ENCODE measurements at regions not wholly inside any gene's neighbourhood (a gene's known extent, or its start where the extent isn't known, plus 50 kb on each side); places are given as distances from the start of the nearest gene placed in this dataset.

DNA sequence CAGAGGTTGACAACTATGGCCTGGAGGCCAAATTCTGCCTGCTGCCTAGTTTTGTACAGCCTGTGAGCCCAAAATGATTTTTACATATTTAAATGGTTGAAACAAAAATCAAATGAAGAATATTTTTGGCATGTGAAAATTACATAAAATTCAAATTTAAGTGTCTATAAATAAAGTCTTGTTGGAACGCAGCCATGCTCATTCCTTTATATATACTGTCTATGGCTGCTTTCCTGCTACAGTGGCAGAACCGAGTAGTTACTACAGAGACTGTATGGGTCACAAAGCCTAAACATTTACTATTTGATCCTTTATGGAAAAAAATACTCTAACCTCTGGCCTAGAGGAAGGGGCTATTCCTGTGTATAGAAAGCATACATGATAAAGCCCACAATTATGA lies 290.4 kb downstream of the GLUD2 start:
- Histone ChIP-seq H3K27ac (no peak overlapping the region), H3K9me3 (no peaks in the 10 kb centered on the region), H3K4me3 (no peak overlapping the region), H3K4me1 (no peaks in the 10 kb centered on the region), H3K36me3 (no peaks in the 10 kb centered on the region), H3K27me3 (peaks cover 0 to 4% of the 10 kb centered on the region in 2 donors)
- WGBS (ENCODE audit: insufficient coverage, low coverage, low lambda C conversion rate, missing lambda C conversion rate): 67% methylated on average over 2 of the region's 2 CpGs
- ATAC-seq (no peak), DNase-seq (no peak)
- TF ChIP-seq POLR2A (IDR thresholded peaks at IDR 0.05): no peak
- TF ChIP-seq, protein P1, sequence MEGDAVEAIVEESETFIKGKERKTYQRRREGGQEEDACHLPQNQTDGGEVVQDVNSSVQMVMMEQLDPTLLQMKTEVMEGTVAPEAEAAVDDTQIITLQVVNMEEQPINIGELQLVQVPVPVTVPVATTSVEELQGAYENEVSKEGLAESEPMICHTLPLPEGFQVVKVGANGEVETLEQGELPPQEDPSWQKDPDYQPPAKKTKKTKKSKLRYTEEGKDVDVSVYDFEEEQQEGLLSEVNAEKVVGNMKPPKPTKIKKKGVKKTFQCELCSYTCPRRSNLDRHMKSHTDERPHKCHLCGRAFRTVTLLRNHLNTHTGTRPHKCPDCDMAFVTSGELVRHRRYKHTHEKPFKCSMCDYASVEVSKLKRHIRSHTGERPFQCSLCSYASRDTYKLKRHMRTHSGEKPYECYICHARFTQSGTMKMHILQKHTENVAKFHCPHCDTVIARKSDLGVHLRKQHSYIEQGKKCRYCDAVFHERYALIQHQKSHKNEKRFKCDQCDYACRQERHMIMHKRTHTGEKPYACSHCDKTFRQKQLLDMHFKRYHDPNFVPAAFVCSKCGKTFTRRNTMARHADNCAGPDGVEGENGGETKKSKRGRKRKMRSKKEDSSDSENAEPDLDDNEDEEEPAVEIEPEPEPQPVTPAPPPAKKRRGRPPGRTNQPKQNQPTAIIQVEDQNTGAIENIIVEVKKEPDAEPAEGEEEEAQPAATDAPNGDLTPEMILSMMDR (IDR thresholded peaks at IDR 0.05): no peak
- intact Hi-C loops (cut with DNase I): no loop called here

DNA sequence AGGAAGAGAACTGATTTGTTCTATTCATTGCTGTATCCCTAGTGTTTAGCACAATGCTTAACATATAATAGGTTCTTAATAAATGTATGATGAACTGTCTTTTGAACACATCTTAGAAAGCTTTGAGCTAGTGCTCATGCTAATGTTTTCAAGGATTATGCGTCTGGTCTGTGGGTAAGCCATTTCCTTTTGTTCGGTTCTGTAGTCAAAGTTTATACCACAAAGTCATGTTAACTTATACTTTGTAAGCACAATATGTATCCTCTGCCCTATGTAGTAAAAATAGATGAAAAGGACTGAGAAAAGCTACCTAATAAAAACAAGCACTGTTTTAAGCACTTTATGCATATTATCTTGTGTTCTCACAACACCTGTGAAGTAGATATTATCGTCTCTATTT lies 301.9 kb downstream of the GLUD2 start:
- WGBS (ENCODE audit: insufficient coverage, low coverage, low lambda C conversion rate, missing lambda C conversion rate): 42% methylated on average over 3 of the region's 3 CpGs

DNA sequence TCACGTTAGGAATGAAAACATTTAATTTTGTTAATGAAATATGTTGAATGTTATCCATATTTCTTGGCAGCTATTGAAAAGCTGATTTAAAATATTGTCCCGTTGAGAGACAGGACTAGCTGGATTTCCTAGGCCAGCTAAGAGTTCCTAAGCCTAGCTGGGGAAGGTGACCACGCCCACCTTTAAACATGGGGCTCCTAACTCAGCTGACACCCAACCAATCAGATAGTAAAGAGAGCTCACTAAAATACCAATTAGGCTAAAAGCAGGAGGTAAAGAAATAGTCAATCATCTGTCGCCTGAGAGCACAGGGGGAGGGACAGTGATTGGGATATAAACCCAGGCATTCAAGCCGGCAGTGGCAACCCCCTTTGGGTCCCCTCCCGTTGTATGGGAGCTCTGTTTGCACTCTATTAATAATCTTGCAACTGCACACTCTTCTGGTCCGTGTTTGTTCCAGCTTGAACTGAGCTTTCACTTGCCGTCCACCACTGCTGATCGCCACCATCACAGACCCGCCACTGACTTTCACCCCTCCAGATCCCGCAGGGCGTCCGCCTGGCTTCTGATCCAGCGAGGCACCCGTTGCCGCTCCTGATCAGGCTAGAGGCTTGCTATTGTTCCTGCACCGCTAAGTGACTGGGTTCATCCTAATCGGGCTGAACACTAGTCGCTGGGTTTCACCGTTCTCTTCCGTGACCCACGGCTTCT lies 308.9 kb downstream of the GLUD2 start:
- H3K4me3 ChIP-seq: no peak overlapping the region
- 73% methylated on average over 21 of the region's 22 CpGs for WGBS (ENCODE audit: insufficient coverage, low coverage, low lambda C conversion rate, missing lambda C conversion rate)
- intact Hi-C loops (cut with DNase I): no loop called here
- peaks cover 0 to 1% (median 0%) of the 10 kb centered on the region in 4 donors for H3K4me1 ChIP-seq
- H3K27ac ChIP-seq: no peak overlapping the region
- DNase-seq (no peak), ATAC-seq (no peak)
- H3K9me3 ChIP-seq: no peaks in the 10 kb centered on the region
- H3K36me3 ChIP-seq: no peaks in the 10 kb centered on the region
- TF ChIP-seq POLR2A (IDR thresholded peaks at IDR 0.05): no peak
- TF ChIP-seq, protein P1 (IDR thresholded peaks at IDR 0.05): no peak
- no peaks in the 10 kb centered on the region for H3K27me3 ChIP-seq

More for the DNA sequence above, 301.9 kb downstream of the GLUD2 start:
- TF ChIP-seq, protein P1 (IDR thresholded peaks at IDR 0.05): no peak
- no peak for TF ChIP-seq POLR2A (IDR thresholded peaks at IDR 0.05)
- ATAC-seq (no peak), DNase-seq (no peak)
- Histone ChIP-seq H3K4me3 (no peak overlapping the region), H3K27me3 (no peaks in the 10 kb centered on the region), H3K4me1 (peaks cover 0 to 1% (median 0%) of the 10 kb centered on the region in 4 donors), H3K36me3 (no peaks in the 10 kb centered on the region), H3K27ac (no peak overlapping the region), H3K9me3 (no peaks in the 10 kb centered on the region)
- intact Hi-C loops (cut with DNase I): no loop called here

DNA sequence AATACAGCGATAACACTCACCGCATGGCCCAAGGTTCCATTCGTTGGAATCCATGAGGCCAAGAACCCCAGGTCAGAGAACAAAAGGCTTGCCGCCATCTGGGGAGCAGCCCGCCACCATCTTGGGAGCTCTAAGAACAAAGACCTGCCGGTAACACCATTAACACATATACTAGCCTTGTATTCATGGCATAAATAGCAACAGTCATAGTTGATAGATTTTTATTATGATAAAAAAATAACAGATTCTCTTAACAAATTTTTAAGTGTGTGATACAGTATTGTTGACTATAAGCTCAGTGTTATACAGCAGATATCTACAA lies 309.4 kb downstream of the GLUD2 start:
- ATAC-seq: no peak
- Histone ChIP-seq H3K27ac (no peak overlapping the region), H3K9me3 (no peaks in the 10 kb centered on the region), H3K4me1 (peaks cover 0 to 1% (median 0%) of the 10 kb centered on the region in 4 donors), H3K27me3 (no peaks in the 10 kb centered on the region), H3K4me3 (no peak overlapping the region), H3K36me3 (no peaks in the 10 kb centered on the region)
- intact Hi-C loops (cut with DNase I): no loop called here
- TF ChIP-seq, protein P1 (IDR thresholded peaks at IDR 0.05): no peak
- TF ChIP-seq POLR2A (IDR thresholded peaks at IDR 0.05): no peak
- no peak for DNase-seq
- WGBS (ENCODE audit: insufficient coverage, low coverage, low lambda C conversion rate, missing lambda C conversion rate): 81% methylated on average over 6 of the region's 6 CpGs
